H9 (cell line): ENCODE measurements at regions not wholly inside any gene's neighbourhood (a gene's known extent, or its start where the extent isn't known, plus 50 kb on each side); places are given as distances from the start of the nearest gene placed in this dataset.

ENCODE experiments used
- DNase-seq: peaks from one replicate; pipeline ENCODE4 v3.0.0-alpha.2; 2017
- H2AFZ ChIP-seq: one replicate; pipeline ENCODE4 v1.6.1; 2013; ENCODE audit warnings: mild to moderate bottlenecking, low read length, control low read depth, moderate library complexity
- H2AK5ac ChIP-seq: 2 replicates; pipeline ENCODE4 v1.6.1; 2013; ENCODE audit warnings: low read length, control low read depth, mixed read lengths; ENCODE audit not compliant: insufficient read length
- H2BK120ac ChIP-seq: one replicate; pipeline ENCODE4 v1.6.1; 2013; ENCODE audit warnings: low read depth, mild to moderate bottlenecking, low read length, control low read depth, inconsistent platforms; ENCODE audit not compliant: poor library complexity, severe bottlenecking
- H2BK12ac ChIP-seq: 2 replicates; pipeline ENCODE4 v1.6.1; 2013; ENCODE audit warnings: low read length, control low read depth, mixed read lengths, low read depth; ENCODE audit not compliant: insufficient read length
- H2BK15ac ChIP-seq: 2 replicates; pipeline ENCODE4 v1.6.1; 2013; ENCODE audit warnings: low read depth, low read length, control low read depth
- H2BK20ac ChIP-seq: one replicate; pipeline ENCODE4 v1.6.1; 2013; ENCODE audit warnings: low read depth, mild to moderate bottlenecking, low read length, control low read depth, inconsistent platforms; ENCODE audit not compliant: poor library complexity, severe bottlenecking
- H2BK5ac ChIP-seq: 2 replicates; pipeline ENCODE4 v1.6.1; 2013; ENCODE audit warnings: low read length, control low read depth, mixed read lengths; ENCODE audit not compliant: insufficient read length
- H3K14ac ChIP-seq: 2 replicates; pipeline ENCODE4 v1.6.1; 2013; ENCODE audit warnings: low read length, control low read depth; ENCODE audit not compliant: insufficient read depth
- H3K18ac ChIP-seq: 2 replicates; pipeline ENCODE4 v1.6.1; 2013; ENCODE audit warnings: low read depth, mild to moderate bottlenecking, mixed read lengths, low read length, control low read depth; ENCODE audit not compliant: insufficient read length
- H3K23ac ChIP-seq: 2 replicates; pipeline ENCODE4 v1.6.1; 2013; ENCODE audit warnings: low read length, control low read depth, mixed read lengths, low read depth; ENCODE audit not compliant: insufficient read length
- H3K23me2 ChIP-seq: 2 replicates; pipeline ENCODE4 v1.6.1; 2013; ENCODE audit warnings: low read depth, mild to moderate bottlenecking, mixed read lengths, low read length, control low read depth; ENCODE audit not compliant: insufficient read length, poor library complexity, severe bottlenecking
- H3K27ac ChIP-seq: 2 replicates; pipeline ENCODE4 v1.5.1; 2013; ENCODE audit warnings: low read length, control low read depth, mixed read lengths, low read depth; ENCODE audit not compliant: insufficient read length
- H3K27me3 ChIP-seq: 2 replicates; pipeline ENCODE4 v1.6.1; 2013; ENCODE audit warnings: low read length, control low read depth, inconsistent platforms; ENCODE audit not compliant: insufficient read depth
- H3K4ac ChIP-seq: 2 replicates; pipeline ENCODE4 v1.6.1; 2013; ENCODE audit warnings: low read depth, mild to moderate bottlenecking, control low read depth, inconsistent platforms, low read length, moderate library complexity
- H3K4me1 ChIP-seq: 2 replicates; pipeline ENCODE4 v1.6.1; 2013; ENCODE audit warnings: low read length, control low read depth, inconsistent platforms; ENCODE audit not compliant: insufficient read depth
- H3K4me2 ChIP-seq: 2 replicates; pipeline ENCODE4 v1.6.1; 2013; ENCODE audit warnings: low read length, control low read depth, mixed read lengths; ENCODE audit not compliant: insufficient read length, insufficient read depth
- H3K56ac ChIP-seq: 2 replicates; pipeline ENCODE4 v1.6.1; 2013; ENCODE audit warnings: low read depth, mild to moderate bottlenecking, mixed read lengths, low read length, control low read depth; ENCODE audit not compliant: insufficient read length
- H3K79me1 ChIP-seq: 2 replicates; pipeline ENCODE4 v1.6.1; 2013; ENCODE audit warnings: low read depth, mild to moderate bottlenecking, moderate library complexity, low read length, control low read depth, inconsistent platforms; ENCODE audit not compliant: insufficient read depth, poor library complexity, severe bottlenecking
- H3K79me2 ChIP-seq: 2 replicates; pipeline ENCODE4 v1.6.1; 2013; ENCODE audit warnings: low read length, control low read depth, inconsistent platforms; ENCODE audit not compliant: insufficient read depth
- H3K9ac ChIP-seq: 2 replicates; pipeline ENCODE4 v1.6.1; 2013; ENCODE audit warnings: low read length, control low read depth, mixed read lengths; ENCODE audit not compliant: insufficient read length; ENCODE audit errors: extremely low read depth
- H3K9me3 ChIP-seq: one replicate; pipeline ENCODE4 v1.6.1; 2013; ENCODE audit warnings: low read depth, low read length, inconsistent platforms; ENCODE audit not compliant: control insufficient read depth
- H3T11ph ChIP-seq: one replicate; pipeline ENCODE4 v1.6.1; 2013; ENCODE audit warnings: mild to moderate bottlenecking, low read length, control low read depth, inconsistent platforms
- H4K20me1 ChIP-seq: one replicate; pipeline ENCODE4 v1.6.1; 2013; ENCODE audit not compliant: control insufficient read depth, insufficient read length, insufficient read depth
- H4K5ac ChIP-seq: 2 replicates; pipeline ENCODE4 v1.6.1; 2013; ENCODE audit warnings: low read depth, mild to moderate bottlenecking, mixed read lengths, low read length, control low read depth; ENCODE audit not compliant: insufficient read length
- H4K8ac ChIP-seq: replicated peaks from 2 replicates; pipeline ENCODE4 v1.6.1; 2013; ENCODE audit warnings: low read length, control low read depth, mixed read lengths, low read depth; ENCODE audit not compliant: insufficient read length
- H4K91ac ChIP-seq: 2 replicates; pipeline ENCODE4 v1.6.1; 2013; ENCODE audit warnings: low read depth, mild to moderate bottlenecking, moderate library complexity, mixed read lengths, low read length, control low read depth; ENCODE audit not compliant: insufficient read length
- H3K27ac Mint-ChIP-seq, 3 experiments: 2 replicates in 2 of 3; 3 replicates in 1 of 3; pipeline ENCODE4 v1.8.0; 2020 to 2021; ENCODE audit warnings: mixed read lengths in 3 of 3, mild to moderate bottlenecking in 1 of 3, moderate library complexity in 1 of 3
- H3K27me3 Mint-ChIP-seq: 2 replicates; pipeline ENCODE4 v1.8.0; 2021; ENCODE audit warnings: low read depth, mild to moderate bottlenecking, moderate library complexity, mixed read lengths
- H3K36me3 Mint-ChIP-seq, 3 experiments: 2 replicates in 2 of 3; 3 replicates in 1 of 3; pipeline ENCODE4 v1.8.0; 2020 to 2021; ENCODE audit warnings: low read depth in 3 of 3, mixed read lengths in 3 of 3; ENCODE audit not compliant: insufficient read depth in 1 of 3
- H3K4me1 Mint-ChIP-seq, 2 experiments: 2 replicates each; pipeline ENCODE4 v1.8.0; 2020; ENCODE audit warnings: mixed read lengths in 2 of 2
- H3K4me3 Mint-ChIP-seq, 2 experiments: 2 replicates in 1 of 2; 3 replicates in 1 of 2; pipeline ENCODE4 v1.8.0; 2020 to 2021; ENCODE audit warnings: mild to moderate bottlenecking in 2 of 2, mixed read lengths in 2 of 2, moderate library complexity in 1 of 2
- H3K9me3 Mint-ChIP-seq, 2 experiments: 2 replicates in 1 of 2; 3 replicates in 1 of 2; pipeline ENCODE4 v1.8.0; 2020; ENCODE audit warnings: mild to moderate bottlenecking in 2 of 2, mixed read lengths in 2 of 2, moderate library complexity in 1 of 2
- WGBS: extraction: QIAGEN DNeasy Blood & Tissue Kit; methylation state at CpG from one replicate; pipeline ENCODE4 v1.1.7; 2013; ENCODE audit warnings: missing lambda C conversion rate, low lambda C conversion rate, mixed read lengths; ENCODE audit not compliant: insufficient read length; ENCODE audit errors: extremely low coverage; 5-methylcytosine and 5-hydroxymethylcytosine counted together
- TF ChIP-seq, protein P1 (sequence below): fragments of 200-600 bp; sonication (generic); conservative IDR thresholded peaks from 3 replicates; pipeline ENCODE4 v1.8.0; 2021; ENCODE audit warnings: antibody characterized with exemption, mild to moderate bottlenecking

DNA sequence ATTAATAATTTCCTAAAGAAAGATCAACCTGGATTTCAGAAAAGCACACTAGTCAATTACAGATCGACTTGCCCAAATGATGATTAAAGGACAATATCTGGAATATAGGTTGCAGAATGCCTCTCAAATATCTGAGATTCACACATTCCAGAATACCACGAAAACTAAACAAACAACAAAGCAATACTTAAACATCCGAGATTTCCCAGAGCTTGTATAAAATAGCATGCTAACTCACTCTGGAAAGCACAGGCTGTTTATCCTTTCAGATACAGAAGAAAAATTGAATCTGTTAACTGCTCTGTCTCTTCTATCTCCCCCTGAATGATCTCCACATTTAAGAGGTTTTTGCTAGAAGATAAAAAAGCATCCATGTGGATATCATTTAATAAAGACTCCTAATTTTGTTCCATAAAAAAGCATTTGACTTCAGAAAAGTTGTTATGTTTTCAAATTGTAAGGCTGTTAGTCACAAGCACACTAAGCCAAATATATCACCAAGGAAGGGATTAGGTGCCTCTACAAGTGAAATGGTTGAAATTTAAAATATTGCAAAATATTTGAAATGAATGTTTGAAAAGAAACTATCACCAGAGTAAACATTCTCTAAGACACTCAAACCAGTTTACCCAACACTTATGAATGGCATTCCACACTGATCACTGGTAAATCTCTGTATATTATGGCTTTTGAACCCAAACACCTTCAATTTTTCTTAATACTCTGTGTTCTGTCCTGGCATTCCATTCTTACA lies 865.1 kb upstream of the ADAMTS5 start:
- H3K4me2 ChIP-seq = no peak overlapping the region
- no peaks in the 10 kb centered on the region for H3K4me1 Mint-ChIP-seq
- peaks cover 0 to 4% of the 10 kb centered on the region in 2 experiments; a peak in 1 of 5 replicates for H3K9me3 Mint-ChIP-seq
- no peak overlapping the region for H2AFZ ChIP-seq
- H2BK15ac ChIP-seq = no peak overlapping the region
- no peak overlapping the region for H3K27ac Mint-ChIP-seq
- H2BK12ac ChIP-seq = no peak overlapping the region
- no peak overlapping the region for H3K27ac ChIP-seq
- no peak overlapping the region for H4K5ac ChIP-seq
- no peak overlapping the region for H3K23ac ChIP-seq
- H3K18ac ChIP-seq = no peak overlapping the region
- H3K79me1 ChIP-seq = no peaks in the 10 kb centered on the region
- no peak overlapping the region for H2AK5ac ChIP-seq
- no peak overlapping the region for H3T11ph ChIP-seq
- no peak overlapping the region for H2BK20ac ChIP-seq
- H3K27me3 Mint-ChIP-seq = no peaks in the 10 kb centered on the region
- H3K14ac ChIP-seq = no peak overlapping the region
- H4K8ac ChIP-seq = no peak overlapping the region
- H3K9me3 ChIP-seq = no peaks in the 10 kb centered on the region
- no peaks in the 10 kb centered on the region for H3K23me2 ChIP-seq
- H3K56ac ChIP-seq = no peak overlapping the region
- H3K4me3 Mint-ChIP-seq = no peak overlapping the region
- H2BK5ac ChIP-seq = no peak overlapping the region
- H3K4ac ChIP-seq = no peak overlapping the region
- H3K36me3 Mint-ChIP-seq = 0 out of 7 replicates have a peak, but pooled peaks cover 0 to under 1% (median 0%) of the 10 kb centered on the region in 3 experiments
- H4K20me1 ChIP-seq = no peaks in the 10 kb centered on the region
- H3K9ac ChIP-seq = no peak overlapping the region
- H4K91ac ChIP-seq = no peak overlapping the region
- TF ChIP-seq, protein P1, sequence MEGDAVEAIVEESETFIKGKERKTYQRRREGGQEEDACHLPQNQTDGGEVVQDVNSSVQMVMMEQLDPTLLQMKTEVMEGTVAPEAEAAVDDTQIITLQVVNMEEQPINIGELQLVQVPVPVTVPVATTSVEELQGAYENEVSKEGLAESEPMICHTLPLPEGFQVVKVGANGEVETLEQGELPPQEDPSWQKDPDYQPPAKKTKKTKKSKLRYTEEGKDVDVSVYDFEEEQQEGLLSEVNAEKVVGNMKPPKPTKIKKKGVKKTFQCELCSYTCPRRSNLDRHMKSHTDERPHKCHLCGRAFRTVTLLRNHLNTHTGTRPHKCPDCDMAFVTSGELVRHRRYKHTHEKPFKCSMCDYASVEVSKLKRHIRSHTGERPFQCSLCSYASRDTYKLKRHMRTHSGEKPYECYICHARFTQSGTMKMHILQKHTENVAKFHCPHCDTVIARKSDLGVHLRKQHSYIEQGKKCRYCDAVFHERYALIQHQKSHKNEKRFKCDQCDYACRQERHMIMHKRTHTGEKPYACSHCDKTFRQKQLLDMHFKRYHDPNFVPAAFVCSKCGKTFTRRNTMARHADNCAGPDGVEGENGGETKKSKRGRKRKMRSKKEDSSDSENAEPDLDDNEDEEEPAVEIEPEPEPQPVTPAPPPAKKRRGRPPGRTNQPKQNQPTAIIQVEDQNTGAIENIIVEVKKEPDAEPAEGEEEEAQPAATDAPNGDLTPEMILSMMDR = no peak
- no peak overlapping the region for H2BK120ac ChIP-seq
- H3K79me2 ChIP-seq = no peaks in the 10 kb centered on the region
- H3K27me3 ChIP-seq = no peaks in the 10 kb centered on the region
- H3K4me1 ChIP-seq = no peaks in the 10 kb centered on the region
- no CpG with 5 or more reads among the region's 3 CpGs for WGBS
- DNase-seq = no peak
